GM19324 (cell line): ENCODE measurements at regions not wholly inside any gene's neighbourhood (a gene's known extent, or its start where the extent isn't known, plus 50 kb on each side); places are given as distances from the start of the nearest gene placed in this dataset.

Experiments
- ATAC-seq: cut with Tn5 transposase; IDR thresholded peaks from one replicate; pipeline ENCODE4 v1.9.1; 2021; ENCODE audit warnings: mild to moderate bottlenecking, moderate library complexity; ENCODE audit not compliant: unreplicated experiment, low FRiP score

DNA sequence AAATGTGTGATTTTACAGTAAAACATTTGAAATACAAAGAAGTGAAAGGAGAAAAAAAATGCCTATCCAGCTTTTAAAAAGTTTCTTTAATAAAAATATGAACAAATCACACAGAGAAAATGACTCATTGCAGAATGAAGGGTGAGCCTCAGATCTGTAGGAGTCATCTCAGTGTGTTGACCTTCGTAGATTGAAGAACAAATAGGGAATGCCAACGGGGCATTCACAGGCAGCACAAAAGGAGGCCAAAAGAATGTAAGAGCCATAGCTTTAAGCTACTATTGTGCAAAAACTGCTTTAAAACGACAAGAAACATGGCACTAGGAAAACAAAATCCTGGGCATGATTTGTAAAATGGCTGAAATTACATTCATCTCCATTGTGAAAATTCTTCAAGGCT is 782.7 kb upstream of the CELF2 start:
- no peak for ATAC-seq

DNA sequence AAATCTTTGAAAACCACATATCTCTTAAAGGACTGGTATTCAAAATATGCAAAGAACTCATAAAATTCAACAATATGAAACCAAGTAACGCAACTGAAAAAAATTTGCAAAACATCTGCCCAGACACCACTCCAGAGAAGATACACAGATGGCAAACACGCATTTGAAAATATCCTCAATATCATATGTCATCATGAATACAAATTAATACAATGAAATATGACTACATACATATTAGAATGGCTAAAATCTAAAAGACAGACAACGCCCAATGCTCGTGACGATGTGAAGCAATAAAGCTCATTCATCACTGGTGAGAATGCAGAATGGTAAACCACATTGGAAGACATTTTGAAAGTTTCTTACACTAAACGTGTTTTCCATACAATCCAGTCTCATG is 770.1 kb upstream of the CELF2 start:
- no peak for ATAC-seq

DNA sequence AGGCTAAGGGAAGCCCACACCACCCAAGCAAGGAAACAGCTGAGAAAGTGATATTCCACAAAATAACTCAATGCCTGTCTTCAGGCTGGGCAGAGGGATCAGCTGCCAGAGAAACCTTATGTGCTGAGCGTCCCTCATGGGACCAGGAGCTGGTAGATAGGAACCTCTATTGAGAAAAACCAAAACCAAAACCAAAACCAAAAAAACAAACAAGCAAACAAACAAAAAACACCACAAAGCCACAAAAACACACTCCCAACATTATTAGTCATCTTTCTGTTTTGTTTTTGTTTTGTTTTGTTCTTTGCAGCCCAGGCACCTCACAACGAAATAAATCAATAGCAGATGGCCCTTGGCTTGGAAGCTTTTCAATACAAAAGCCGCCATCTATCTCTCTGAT is 760.8 kb upstream of the CELF2 start:
- ATAC-seq, result no peak

DNA sequence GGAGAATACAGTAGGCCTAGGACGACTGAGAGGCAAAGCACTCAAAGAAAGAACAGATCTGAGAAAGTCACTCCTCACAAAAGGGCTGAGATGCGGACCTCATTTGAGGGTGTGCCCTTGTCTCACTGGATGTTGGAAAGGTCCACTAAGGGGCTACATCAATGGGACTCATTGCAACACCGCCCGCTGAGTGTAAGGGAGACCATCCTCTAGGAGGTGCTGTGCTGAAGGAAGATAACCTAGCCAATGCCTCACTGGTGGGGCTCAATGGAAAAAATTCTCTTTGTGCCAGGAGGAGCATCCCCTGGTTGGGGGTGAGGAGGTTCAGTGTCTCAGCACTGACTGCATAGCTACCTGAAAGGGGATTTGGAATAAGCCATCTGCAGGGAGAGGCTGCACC is 758.7 kb upstream of the CELF2 start:
- ATAC-seq, result no peak

DNA sequence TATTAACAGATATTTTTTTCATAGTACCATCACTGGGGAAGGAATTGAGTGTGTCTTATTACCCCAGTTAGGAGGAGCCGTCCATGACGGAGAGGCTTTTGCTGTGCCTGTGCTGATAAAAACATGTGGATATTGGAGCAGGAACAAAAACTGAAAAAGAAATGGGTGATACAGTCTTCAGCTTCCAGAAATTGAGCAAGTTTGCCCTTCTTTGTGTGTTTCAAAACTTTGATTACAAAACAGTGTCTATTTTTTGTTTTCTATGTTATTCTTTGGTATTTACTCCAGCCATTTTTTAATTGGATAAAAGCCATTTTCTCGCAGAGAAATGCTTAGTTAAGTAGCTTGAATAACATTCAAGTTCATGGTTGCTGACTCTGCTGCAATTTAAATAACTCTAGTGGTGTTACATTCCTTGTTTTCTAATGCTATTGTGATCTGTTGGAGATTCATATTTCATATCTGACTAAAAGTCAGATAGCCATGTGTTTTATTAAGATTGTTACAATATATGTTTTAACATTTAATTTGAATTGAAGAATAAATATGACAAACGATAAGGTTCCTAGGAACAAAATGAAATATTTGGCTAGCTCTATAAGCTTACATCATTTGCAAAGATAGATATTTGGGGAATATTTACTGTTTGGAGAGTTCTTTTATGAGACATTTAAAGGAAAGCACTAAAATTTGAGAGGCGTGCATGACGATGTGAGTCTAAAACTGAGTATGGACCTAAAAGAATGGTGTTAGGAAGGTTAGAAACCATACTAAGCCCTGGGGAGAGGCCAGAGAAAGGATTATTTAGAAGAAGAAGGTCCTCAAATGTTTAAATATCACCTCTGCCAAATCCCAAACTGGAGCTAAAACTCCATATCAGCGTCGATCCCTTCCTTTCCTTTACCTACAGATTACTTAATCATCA is 747.3 kb upstream of the CELF2 start:
- ATAC-seq, result no peak

DNA sequence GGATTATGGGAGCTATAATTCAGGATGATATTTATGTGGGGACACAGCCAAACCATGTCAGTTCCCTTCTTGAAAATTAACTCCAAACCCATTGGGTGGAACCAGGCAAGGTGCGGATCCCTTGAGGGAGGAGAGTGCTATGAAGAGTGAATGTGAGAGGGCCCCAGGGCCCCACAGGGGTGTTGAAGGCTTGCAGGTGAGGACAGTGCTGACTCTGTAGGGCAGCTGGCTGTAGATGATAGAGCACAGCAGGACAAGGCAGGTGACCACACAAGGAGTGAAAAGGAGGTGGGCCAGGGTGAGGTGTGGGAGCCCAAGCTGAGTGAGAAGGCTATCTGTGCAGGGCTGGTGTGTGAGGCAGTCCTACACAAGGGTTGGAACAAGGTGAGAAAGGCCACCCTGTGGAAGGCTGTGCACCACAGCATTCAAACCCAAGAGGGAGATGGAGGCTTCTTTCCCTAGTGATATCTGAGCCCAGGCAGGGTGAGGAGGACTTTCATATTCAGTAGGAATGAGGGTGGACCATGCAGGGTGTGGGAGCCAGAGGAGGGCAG is 746.0 kb upstream of the CELF2 start:
- no peak for ATAC-seq

DNA sequence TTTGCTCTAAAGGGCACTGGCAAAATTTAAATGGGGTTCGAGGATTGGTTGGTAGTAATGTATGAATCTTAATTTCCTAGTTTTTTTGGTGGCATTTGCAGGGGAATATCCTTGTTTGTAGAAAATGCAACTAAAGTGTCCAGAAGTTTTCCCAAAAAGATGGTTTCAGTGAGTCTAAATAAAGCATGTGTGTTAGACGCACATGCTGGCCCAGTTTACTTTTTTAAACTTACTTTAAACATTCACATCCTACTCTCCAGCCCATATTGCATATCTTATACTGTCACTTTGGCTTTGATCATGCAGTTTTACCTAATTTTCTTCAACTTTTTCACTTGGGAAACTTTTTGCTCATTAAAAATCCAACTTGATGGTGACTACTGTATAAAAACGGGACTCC is 744.0 kb upstream of the CELF2 start:
- ATAC-seq, result no peak

DNA sequence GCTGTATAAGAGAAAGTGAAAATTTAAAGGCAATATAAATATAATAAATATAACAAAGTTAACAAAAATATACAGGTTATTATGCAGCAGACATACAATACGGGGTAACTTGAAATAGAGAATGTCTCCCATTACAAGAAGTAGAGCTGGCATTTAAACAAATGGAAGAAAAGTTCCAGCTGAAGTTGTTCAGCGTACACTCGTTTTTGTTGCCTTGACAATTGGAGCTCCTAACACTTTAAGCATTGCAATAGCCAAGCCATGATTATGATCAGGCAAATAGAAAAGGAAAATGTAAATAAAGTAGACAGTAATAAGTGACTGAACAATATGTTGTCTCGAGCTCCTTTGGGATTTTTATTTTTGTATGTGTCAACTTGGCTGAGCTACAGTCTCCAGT is 737.8 kb upstream of the CELF2 start:
- ATAC-seq, result no peak

DNA sequence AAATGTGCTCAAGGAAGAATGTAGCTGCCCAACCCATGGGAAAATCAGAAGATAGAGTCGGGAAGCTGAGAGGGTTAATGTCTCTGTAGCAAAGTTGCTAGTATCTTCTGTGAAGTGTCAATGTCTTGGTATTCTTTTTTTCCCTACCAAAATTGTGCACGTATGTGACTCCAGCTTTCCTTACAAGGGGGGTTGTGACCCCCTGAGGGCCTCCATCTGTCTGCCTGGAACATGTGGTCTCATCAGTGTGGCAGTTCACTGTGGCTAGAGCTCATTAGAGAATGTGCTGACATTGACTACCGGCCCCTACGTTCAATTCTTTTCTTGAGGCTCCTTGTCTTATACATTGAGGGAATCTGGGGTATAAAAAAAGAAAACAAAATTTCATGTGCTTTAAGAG is 725.2 kb upstream of the CELF2 start:
- ATAC-seq, result no peak

DNA sequence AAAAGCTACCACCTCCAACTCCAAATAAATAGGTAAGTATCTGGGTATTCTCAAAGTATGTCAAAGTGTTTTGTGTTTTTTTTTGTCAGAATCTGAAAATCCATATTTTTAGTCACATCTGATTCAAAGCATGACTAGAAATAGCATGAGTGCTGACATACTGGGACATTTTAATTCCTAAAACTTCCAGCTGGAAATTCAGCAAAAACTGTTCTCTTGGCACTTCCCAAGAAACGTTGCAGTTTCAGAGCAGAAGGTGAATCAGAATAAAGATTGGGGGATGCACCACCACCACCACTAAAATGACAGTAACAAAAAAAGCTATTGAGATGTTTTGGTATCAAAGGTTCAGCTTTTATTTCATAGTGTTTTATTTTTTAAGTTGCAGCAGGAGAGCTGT is 724.6 kb upstream of the CELF2 start:
- no peak for ATAC-seq

DNA sequence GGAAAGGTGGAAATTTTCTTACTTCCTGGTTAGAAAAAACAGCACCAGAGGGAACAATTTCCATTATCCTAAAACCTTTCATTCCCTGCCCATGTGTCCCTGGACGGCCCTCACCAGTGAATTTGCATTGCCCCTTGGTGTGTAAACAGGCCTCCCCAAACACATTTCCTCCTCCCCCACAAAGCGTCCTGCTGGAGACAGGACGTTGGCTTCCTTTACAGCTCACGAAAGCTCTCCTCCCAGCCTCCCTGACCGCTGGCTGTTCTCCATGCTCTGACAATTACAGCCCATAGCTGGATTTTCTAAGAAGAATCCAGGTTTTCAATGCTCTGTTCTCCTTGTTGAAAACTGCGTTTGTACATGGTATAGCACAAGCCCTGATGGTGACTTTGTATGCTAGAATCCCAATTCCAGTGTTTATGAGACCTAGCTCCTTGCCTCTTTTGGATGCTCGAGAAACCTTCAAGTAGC is 724.2 kb upstream of the CELF2 start:
- no peak for ATAC-seq

DNA sequence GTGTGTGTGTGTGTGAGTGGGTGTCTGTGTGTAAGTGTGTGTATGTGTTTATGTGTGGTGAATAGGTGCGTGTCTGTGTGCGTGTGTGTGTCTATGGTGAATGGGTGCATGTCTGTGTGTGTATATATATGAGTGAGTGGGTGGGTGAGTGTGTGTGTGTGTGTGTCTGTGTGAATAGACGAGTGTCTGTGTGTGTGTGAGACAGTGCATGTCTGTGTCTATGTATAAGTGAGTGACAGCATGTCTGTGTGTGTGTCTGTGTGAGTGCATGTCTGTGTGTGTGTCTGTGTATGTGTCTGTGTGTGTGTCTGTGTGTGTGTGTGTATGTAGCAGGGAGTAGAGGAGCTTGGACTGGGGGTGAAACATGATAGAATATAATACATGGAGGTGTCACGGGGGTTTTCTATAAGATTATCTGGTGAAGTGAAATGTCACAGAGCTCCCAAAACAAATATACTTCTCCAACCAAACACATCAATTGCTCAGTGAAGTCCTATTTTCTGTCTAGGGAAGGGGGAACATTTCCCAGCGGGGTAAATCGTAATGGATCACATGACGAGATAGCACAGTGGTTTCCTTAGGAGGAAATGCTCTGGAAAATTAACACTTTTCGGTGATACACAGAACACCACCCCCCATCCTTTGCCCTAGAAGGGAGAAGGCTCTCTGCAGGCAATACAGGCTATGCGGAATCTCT is 723.3 kb upstream of the CELF2 start:
- ATAC-seq, result no peak

DNA sequence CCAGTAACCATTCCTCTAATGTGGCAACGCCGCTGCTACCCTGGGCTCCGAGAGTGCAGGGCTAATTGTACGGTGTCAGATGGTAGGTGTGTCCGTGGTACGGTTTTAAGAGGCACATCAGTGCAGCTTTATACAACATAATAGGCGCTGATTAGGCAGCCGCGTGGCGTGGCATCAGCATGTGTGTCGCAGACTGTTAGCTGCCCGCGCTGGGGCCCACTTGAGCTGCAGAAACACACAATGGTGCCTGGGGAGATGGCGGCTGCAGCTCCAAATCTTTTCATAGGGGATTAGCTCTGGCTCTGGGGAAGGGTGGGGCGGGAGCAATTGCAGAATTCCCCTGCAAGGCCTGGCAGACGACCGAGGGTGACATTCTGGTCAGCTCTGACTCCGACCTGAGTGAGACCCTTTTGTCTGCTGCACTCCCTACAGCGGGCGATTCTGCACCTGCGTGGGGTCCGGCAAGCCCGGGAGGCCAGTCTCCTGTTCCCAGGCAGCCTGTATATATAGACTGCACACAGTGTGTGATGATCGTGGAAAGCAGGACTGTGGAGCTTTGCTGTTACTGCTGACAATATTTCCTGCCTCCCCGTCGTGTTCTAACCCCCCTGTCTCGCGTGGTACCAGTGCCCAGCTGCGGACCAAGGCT is 722.7 kb upstream of the CELF2 start:
- ATAC-seq, result no peak

DNA sequence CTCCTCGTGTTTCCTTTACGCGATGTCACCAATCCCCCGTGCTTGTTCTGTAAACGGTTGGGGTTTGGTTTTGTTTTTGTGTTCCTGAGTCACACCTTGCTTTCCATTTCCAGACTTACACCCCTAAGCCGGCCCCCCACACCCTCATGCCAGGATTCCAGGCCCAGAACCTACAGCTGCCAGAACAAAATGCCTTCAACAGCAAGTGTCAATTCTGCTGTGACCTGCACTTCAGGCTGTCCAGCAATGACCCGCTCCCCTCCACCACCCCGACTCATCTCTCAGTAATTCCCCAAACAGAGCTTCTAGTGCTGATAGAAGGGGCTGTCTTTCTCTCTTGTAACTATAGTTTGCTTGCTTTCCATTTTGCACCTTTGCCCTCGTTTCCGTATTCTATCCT is 722.1 kb upstream of the CELF2 start:
- ATAC-seq, result no peak

DNA sequence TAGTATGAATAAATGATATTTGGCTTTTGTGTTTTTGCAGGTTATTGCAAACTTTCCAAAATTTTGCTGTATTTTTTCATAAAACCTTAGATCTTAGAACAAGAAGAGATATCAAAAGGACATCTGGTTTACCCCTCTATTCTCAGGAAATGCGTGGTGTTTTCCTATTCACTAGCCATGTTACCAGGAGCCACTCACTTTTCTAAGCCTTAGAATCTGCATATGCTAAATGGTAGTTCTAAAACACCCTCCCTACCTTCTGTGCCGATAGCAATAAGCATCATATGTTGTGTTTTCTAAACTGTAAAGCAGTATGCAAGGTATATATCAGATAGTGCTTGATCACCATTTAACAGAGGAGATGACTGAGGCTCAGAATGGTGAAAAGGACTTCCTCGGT is 715.0 kb upstream of the CELF2 start:
- ATAC-seq, result no peak

DNA sequence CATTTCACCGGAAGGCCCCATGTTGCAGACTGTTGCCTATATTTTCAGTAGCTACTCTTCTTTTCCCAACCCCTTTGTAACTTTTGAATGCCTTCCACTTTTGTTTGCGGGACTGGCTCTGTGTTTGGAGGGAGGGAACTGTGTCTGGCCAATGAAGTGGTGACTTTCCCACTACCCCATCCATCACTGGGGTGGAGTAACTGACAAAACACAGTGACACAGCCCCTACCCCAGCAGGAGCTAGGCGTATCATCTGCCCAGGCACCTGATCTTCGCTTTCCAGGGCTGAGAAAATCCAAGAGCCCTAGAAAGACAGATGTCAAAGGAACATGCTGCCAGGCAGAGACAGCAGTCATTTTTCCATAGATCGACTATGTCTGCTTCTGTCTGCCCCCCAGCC is 710.6 kb upstream of the CELF2 start:
- ATAC-seq, result no peak

DNA sequence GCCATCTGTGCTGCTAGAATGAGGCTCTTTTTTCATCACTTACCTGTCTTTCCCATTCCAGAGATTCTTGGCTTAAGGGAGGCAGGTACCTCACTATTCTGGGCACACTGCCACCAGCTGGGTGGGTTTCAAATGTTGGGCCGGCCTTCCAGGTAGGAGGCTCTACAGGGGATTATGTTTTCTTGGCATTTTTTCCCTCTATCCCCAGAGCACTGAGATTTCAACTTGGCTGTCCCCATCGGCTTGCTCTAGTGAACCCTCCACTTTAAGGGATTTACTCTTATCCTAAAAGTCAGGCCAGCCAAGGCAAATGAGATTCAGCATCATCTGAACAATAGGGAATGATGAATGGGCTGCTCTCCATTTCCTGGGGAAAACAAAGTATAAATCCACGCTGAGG is 710.1 kb upstream of the CELF2 start:
- no peak for ATAC-seq

DNA sequence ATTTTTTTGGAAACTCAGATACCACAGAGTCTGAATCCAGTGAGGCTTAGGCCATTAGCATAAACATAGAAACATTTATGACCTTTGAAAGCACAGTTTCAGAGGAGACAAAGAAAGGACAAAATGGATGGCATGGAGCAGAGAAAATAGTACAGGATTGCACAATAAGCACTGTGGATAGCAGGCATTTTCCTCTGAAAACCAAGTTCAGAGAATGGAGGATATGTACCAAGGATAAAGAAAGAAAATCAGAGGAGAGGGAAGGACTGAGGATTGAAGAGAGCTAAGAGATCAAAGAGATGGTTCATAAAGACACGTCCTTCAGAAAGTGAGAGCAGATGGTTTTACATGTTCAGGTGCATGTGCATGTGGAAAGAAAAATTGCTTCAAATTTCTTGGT is 707.2 kb upstream of the CELF2 start:
- ATAC-seq, result no peak

DNA sequence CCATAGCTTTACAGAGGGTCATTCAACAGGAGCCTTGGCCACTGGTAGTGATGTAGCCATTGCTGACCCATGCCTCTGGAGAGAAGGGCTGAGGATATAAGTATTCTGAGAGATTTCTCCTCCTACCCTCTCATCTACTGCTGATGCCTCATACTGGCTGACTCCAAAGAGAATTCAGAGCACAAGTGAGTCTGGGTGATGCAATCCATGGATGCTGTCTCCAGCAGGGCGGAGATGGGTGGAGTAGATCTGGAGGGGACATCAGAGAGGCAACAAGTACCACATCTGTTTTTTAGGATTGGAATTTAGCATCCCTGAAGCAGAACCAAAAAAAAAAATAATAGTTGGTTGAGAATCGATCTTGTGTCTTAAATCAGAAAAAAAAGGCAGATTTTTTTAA is 705.7 kb upstream of the CELF2 start:
- no peak for ATAC-seq

DNA sequence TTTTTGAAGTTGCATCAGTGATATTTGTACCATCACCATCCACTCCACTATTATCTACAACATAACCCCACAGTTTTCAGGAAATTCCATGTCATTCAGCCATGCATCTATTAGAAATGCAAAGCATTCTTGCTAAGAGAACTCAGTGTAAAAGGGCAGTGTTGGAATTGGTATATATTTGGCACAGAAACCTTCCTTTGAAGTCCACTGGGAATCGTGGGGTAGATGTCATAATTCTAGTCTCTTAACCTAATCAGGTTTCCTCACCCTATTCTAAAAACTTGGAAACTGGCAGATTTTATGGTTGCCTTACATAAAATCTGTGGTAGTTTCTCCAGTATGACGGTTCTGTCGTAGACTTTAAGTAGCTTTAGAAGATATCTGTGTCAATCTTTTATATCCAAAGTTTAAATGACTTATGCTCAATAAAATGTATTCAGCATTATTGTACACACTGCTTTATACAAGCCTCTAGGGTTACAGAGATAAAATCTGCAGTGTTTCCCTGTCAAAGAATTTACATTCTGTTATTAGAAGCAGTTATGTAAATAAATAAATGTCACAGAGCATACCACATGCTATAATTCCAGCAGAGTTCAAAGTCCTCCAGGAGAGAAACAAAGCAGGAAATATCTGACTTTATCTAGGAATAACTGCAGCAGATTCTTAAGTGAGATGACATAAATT is 704.4 kb upstream of the CELF2 start:
- no peak for ATAC-seq

DNA sequence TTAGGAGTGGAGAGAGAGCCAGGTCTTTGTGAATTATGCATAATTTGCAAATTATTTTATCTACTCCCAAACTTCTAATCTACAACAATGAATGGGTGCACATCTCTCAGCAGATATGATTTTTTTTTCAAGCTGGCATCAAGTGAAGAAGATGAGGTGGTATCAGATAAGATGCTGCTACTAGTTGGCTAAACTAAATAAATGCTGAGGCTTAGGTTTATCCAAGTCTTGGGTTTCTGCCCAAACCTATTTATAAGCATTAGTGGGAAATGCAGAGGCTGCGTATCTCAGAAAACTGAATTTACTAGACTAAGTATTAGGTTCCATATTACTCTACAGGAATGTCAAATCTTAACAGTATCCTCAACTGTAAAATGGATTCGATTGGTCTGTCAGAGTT is 703.0 kb upstream of the CELF2 start:
- no peak for ATAC-seq
